GM21717 (cell line): ENCODE measurements at regions not wholly inside any gene's neighbourhood (a gene's known extent, or its start where the extent isn't known, plus 50 kb on each side); places are given as distances from the start of the nearest gene placed in this dataset.
"Not testable (repeated sequence)": the region's sequence is repeated elsewhere in the genome, so short reads cannot be mapped to it uniquely, and the experiment has no call there.

ENCODE experiments used
- ATAC-seq: cut with Tn5 transposase; IDR thresholded peaks from one replicate; pipeline ENCODE4 v1.9.1; 2021; ENCODE audit warnings: mild to moderate bottlenecking, moderate library complexity; ENCODE audit not compliant: unreplicated experiment

DNA sequence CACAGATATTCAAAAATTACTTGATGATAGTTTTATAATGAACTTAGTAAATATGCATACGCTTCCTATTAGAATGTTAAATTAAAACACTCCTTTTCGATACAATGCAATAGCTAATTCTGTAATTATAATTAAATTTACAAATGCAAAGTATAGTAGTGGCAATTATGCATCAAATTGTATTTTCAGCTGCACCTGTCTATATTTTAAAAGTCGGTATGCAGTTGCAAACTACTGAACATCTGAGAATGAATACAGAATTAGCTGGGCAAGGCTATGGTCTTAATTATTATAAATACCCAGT is 110.4 kb upstream of the ARHGAP42 start:
- no peak for ATAC-seq

- no peak for ATAC-seq
Observed at GRCh38 chr11:100578831-100579311, 108.2 kb upstream of the ARHGAP42 start.

DNA sequence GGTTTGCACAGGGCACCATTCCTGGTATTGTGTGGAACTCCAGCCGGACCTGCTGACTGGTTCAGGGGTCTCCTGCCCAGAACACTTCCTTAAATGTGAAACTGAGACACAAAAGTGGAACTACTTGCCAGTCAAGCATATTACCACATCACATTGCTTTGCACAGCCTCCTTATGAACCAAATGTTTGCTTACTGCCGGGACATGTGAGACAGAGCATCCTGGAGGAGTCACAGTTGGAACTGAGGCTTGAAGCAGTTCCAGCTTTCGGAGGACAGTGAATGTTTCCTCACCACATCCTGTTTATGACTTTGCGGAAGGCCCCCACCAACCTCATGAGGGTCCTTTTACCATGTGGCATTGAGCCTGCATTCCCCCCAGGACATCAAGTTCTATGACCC is 105.8 kb upstream of the ARHGAP42 start:
- no peak for ATAC-seq

GRCh38 chr11:100584201-100584985 is 102.7 kb upstream of the ARHGAP42 start:
- no peak for ATAC-seq

GRCh38 chr11:100585728-100586127 is 101.4 kb upstream of the ARHGAP42 start:
- no peak for ATAC-seq

DNA sequence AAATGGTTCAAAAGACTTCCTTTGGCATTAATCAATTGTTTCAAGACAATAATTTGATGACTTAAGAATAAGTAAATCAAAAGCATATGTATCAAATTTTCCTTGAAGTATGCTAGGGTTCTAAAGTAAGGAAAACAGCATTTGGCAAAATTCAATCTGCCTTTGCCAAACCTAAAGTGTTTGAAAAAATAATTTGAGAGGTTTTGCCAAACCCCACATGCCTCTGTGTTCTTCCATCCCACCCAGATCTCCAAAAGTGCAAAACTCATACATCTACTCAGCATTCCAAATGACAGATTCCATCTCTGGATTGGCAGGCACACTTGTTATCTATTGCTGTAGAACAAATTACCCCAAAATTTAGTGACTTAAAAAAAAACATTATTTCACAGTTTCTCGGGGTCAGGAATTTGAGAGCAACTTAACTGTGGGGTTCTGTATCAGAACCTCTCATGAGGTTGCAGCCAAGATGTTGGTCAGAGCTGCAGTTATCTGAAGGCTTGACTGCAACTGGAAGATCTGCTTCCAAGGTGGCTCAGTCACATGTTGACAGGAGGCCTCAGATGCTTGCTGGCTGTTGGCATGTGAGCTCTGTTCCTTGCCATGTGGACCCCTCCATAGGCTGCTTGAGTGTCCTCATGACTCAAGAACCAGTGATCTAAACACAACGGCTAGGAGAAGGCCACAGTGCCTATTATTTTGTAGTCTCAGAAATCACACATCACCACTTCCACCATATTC is 100.6 kb upstream of the ARHGAP42 start:
- ATAC-seq: no peak

DNA sequence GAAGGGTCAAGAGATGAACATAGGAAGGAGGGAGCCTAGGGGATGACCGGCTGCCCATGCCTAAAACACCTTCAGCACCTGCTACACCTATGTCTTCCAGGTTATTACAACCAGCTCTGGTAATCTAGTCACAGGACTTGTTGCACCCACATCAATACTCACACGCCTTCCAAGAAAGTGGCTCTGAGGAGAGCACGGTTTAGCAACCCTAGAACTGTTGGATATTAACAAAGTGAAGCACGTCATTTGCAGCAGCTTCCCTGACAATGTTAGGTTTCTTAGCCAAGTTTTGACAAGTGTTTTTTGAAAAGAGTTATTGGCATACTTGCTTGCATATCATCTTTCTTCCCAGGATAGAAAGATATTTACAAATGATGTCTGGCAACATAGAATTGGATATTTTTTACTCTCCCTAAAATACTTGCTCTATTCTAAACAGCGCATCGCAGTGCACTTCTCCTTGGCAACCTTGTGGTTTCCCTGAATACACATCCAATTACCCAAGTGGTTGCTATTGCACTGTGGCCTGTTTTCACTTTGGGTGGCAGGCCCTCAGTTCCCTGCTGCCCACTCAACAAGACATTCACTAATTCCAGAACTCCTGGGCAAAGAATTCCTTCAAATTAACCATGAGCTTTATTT is 94.3 kb upstream of the ARHGAP42 start:
- ATAC-seq: no peak

DNA sequence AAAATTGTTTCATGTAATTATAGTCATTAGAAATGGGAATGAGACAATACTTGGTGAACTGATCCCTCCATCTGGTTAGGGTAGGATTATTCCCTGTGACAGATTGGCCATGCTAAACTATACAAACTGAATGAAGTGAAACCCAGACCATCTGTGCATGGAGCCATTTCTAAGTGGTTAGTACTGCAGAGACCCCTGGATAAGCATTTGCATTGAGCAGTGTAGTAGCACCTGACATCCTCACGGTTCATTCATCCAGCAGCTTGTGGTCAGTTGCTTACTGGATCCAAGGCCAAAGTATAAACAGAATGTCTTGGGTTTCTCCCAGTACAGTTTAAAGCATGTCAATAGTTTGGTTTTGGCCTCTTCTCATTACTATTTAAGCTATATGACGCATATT is 93.8 kb upstream of the ARHGAP42 start:
- ATAC-seq: no peak

GRCh38 chr11:100594320-100594719 is 92.8 kb upstream of the ARHGAP42 start:
- no peak for ATAC-seq

DNA sequence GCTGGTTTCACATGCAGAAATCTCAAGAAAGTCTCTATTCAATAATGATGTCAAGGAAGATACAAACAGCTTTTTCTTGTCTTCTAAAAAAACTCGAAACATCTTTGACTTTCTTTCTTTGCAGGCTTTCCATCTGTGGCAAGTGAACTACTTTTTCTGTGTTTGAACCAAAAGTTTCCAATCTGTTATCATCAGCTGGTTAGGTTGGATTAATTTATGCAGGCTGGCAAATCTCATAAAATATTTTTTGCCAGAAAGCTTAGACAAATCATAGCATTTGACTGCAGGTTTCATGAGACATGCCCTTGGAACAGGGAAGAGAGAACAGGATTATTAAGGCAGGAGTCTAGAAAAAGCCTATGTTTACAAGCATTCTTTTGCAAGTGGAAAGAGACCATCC is 86.1 kb upstream of the ARHGAP42 start:
- no peak for ATAC-seq

DNA sequence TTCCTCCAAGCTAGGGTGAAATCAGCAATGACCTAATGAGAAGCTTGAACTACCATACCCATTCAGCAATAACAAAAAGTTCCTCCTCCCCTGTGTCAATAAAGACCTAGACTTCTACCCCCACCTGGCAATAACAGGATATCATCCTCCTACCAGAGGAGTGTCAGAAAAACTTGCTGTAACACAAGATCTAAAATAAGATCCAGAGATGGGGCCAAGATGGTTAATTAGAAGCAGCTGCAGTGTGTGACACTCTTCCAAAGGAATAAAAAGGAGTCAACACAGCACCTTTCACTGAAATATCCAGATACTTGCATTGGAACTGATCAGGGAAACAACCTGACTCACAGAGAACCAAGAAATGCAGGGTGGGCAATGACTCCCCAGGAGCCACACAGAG is 84.4 kb upstream of the ARHGAP42 start:
- ATAC-seq: no peak

- not testable (repeated sequence) for ATAC-seq
Observed at GRCh38 chr11:100607761-100608160, 79.3 kb upstream of the ARHGAP42 start.

DNA sequence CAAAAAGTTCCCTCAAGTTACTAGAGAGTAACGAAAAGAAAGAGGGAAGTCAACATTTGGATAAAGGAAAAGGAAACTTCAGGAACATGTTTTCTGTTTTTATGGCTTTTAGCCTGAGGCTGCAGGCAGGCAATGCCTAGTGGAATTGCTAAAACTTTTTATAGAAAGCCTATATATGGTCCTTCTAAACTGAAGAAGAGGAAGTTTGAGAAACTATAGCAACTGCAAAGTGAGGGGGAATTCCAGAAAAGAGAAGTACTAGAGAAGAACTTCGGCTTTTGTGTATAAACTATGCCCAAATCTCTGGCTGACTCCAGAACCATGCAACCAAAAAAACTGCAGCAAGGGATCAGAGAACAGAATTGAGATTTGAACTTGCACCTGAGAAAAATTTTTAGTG is 74.3 kb upstream of the ARHGAP42 start:
- peak; percentile 90 for ATAC-seq

GRCh38 chr11:100618914-100619313 is 68.2 kb upstream of the ARHGAP42 start:
- ATAC-seq: no peak

DNA sequence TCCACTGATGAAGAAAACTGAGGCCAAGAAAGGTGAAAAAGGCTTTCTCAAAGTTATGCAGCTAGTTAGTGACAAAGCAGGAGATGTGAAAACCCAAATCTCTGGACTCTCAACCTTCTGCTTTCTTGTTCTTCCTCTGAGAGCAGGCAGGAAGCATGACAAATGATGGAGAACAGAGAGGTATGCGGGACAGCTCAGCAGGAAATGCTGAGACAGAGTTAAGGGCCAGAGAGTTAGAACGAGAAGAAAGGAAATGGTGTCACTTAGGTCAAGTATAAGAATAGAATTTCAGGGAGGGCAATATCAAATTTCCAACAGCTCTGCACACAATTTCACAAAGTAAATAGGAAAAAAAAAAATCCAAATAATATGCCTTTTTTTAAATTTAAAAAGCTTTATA is 67.6 kb upstream of the ARHGAP42 start:
- ATAC-seq: no peak

GRCh38 chr11:100622404-100622803 is 64.7 kb upstream of the ARHGAP42 start:
- no peak for ATAC-seq

- no peak for ATAC-seq
Observed at GRCh38 chr11:100624346-100624745, 62.7 kb upstream of the ARHGAP42 start.

DNA sequence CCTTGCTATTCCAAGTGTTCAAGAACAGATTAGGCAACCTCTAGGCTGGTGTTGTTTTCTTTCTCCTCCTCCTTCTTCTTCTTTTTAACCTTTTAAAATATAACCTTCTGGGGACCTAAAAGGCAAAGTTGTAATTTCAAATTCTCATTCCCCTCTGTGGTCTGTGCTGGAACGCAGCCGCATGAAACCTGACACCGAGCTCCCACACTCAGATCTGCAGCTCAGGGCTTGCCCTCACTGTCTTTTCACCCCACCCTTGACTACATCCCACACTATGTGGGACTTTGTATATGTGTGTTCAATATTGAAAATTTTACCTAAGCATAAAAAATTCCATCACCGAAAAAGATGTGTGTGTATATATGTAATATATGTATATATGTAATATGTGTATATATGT is 62.0 kb upstream of the ARHGAP42 start:
- ATAC-seq: no peak

- ATAC-seq: no peak
Observed at GRCh38 chr11:100629671-100630070, 57.4 kb upstream of the ARHGAP42 start.

GRCh38 chr11:100630898-100631297 is 56.2 kb upstream of the ARHGAP42 start:
- ATAC-seq: no peak

DNA sequence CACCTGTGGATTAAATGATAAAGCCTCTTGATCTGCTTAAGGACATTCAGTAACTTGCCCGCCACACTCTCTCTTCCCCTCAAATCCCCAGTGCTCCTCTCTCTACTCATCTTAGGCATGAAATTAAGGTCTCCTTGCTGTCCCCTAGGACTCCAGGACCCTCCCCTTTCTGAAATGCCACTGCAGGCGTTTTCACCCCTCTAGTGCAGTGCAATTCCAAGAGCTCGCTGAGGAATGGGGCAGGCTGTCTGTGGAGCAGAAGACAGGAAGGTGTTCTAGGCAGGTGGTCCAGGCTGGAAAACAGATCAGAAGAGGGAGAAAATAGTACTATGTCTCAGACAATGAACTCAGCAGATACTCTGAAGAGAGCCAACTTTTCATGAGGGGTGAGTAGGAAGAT is 55.8 kb upstream of the ARHGAP42 start:
- ATAC-seq: no peak

- ATAC-seq: no peak
Observed at GRCh38 chr11:100632941-100633452, 54.1 kb upstream of the ARHGAP42 start.
